ENCODE measurements at regions not wholly inside any gene's neighbourhood (a gene's known extent, or its start where the extent isn't known, plus 50 kb on each side); places are given as distances from the start of the nearest gene placed in this dataset.

- H3K4me1 Mint-ChIP-seq, result peaks cover 7% of the 10 kb centered on the region
- H3K4me3 Mint-ChIP-seq, result no peak overlapping the region
- no peaks in the 10 kb centered on the region for H3K27me3 Mint-ChIP-seq
- Histone ChIP-seq H3K9me3 (ENCODE audit: control extremely low read depth in 1 of 3, control insufficient read depth in 2 of 3, insufficient read depth in 1 of 3, low read length in 2 of 3) (no peaks in the 10 kb centered on the region), H3K4me1 (ENCODE audit: control insufficient read depth in 2 of 2, insufficient read depth in 2 of 2, low read length in 2 of 2) (peaks cover 5 to 8% of the 10 kb centered on the region in 2 donors), H3K36me3 (replicated peaks in 1 of 2; ENCODE audit: control extremely low read depth in 1 of 2, control insufficient read depth in 1 of 2, extremely low read depth in 1 of 2, insufficient read depth in 2 of 2, low read length in 1 of 2) (no peaks in the 10 kb centered on the region), H3K27ac (ENCODE audit: low read length in 2 of 2) (no peak overlapping the region), H3K9ac (ENCODE audit: low read length) (no peak overlapping the region), H3K4me3 (ENCODE audit: control extremely low read depth in 1 of 5, extremely low read depth in 1 of 5, insufficient read depth in 1 of 5, low read depth in 2 of 5, low read length in 4 of 5) (no peak overlapping the region), H2AFZ (ENCODE audit: insufficient read depth, low read depth, low read length, poor library complexity, severe bottlenecking) (peak overlapping the region; percentile 42), H4K20me1 (ENCODE audit: control insufficient read depth, insufficient read depth, low read length, poor library complexity, severe bottlenecking) (no peaks in the 10 kb centered on the region), H3K27me3 (replicated peaks in 1 of 4; ENCODE audit: control extremely low read depth in 1 of 4, control insufficient read depth in 3 of 4, insufficient read depth in 4 of 4, low read length in 3 of 4) (no peaks in the 10 kb centered on the region), H3K4me2 (replicated peaks; ENCODE audit: low read depth, low read length, poor library complexity, severe bottlenecking) (no peak overlapping the region), H3K79me2 (ENCODE audit: control insufficient read depth, insufficient read depth, low read length) (no peaks in the 10 kb centered on the region)
- no peak for TF ChIP-seq EZH2 (IDR thresholded peaks at IDR 0.05; ENCODE audit: borderline replicate concordance, insufficient read depth, low read depth, low read length, poor library complexity, severe bottlenecking)
- TF ChIP-seq, protein P1, sequence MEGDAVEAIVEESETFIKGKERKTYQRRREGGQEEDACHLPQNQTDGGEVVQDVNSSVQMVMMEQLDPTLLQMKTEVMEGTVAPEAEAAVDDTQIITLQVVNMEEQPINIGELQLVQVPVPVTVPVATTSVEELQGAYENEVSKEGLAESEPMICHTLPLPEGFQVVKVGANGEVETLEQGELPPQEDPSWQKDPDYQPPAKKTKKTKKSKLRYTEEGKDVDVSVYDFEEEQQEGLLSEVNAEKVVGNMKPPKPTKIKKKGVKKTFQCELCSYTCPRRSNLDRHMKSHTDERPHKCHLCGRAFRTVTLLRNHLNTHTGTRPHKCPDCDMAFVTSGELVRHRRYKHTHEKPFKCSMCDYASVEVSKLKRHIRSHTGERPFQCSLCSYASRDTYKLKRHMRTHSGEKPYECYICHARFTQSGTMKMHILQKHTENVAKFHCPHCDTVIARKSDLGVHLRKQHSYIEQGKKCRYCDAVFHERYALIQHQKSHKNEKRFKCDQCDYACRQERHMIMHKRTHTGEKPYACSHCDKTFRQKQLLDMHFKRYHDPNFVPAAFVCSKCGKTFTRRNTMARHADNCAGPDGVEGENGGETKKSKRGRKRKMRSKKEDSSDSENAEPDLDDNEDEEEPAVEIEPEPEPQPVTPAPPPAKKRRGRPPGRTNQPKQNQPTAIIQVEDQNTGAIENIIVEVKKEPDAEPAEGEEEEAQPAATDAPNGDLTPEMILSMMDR (IDR thresholded peaks at IDR 0.05), result no peak
- intact Hi-C loops (cut with micrococcal nuclease), result no loop called here
- WGBS (ENCODE audit: insufficient coverage), result no CpG with 5 or more reads among the region's 2 CpGs
- DNase-seq, result no peak
- POLR2A ChIA-PET, result no interaction called here
- H3K27ac Mint-ChIP-seq, result peak overlapping the region; percentile 23
- CTCF ChIA-PET, result no interaction called here
- ATAC-seq (ENCODE audit: low read depth), result no peak
- peaks cover 4% of the 10 kb centered on the region for H3K9me3 Mint-ChIP-seq (ENCODE audit: insufficient read depth)
Measured at GRCh38 chr9:20015427-20015931, 226.6 kb upstream of the SLC24A2 start.

DNA sequence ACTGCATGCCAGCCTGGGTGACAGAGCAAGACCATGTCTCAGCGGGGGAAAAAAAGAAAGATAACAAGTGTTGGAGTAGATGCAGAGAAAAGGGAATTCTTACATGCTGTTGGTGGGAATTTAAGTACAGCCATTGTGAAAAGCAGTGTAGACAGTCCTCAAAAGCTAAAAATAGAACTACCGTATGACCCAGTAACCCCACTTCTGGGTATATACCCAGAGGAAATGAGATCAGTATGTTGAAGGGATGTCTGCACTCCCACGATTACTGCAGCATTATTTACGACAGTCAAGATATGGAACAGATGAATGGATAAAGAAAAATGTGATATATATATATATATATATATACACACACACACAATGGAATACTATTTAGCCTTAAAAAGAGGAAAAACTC, 225.3 kb upstream of the SLC24A2 start:
- H3K79me2 ChIP-seq (ENCODE audit: control insufficient read depth, insufficient read depth, low read length), result no peaks in the 10 kb centered on the region
- DNase-seq (no peak), ATAC-seq (ENCODE audit: low read depth) (no peak)
- intact Hi-C loops (cut with micrococcal nuclease), result no loop called here
- 100% methylated on average over 1 of the region's 4 CpGs for WGBS (ENCODE audit: insufficient coverage)
- no peak for TF ChIP-seq EZH2 (IDR thresholded peaks at IDR 0.05; ENCODE audit: borderline replicate concordance, insufficient read depth, low read depth, low read length, poor library complexity, severe bottlenecking)
- TF ChIP-seq, protein P1 (IDR thresholded peaks at IDR 0.05), result no peak
- Mint-ChIP-seq H3K9me3 (ENCODE audit: insufficient read depth) (peaks cover 4% of the 10 kb centered on the region), H3K27ac (no peak overlapping the region), H3K4me1 (peaks cover 7% of the 10 kb centered on the region), H3K4me3 (no peak overlapping the region), H3K27me3 (no peaks in the 10 kb centered on the region)
- POLR2A ChIA-PET, result no interaction called here
- no peaks in the 10 kb centered on the region for H4K20me1 ChIP-seq (ENCODE audit: control insufficient read depth, insufficient read depth, low read length, poor library complexity, severe bottlenecking)
- H2AFZ ChIP-seq (ENCODE audit: insufficient read depth, low read depth, low read length, poor library complexity, severe bottlenecking), result no peak overlapping the region
- no peak overlapping the region for H3K27ac ChIP-seq (ENCODE audit: low read length in 2 of 2)
- no peaks in the 10 kb centered on the region for H3K27me3 ChIP-seq (replicated peaks in 1 of 4; ENCODE audit: control extremely low read depth in 1 of 4, control insufficient read depth in 3 of 4, insufficient read depth in 4 of 4, low read length in 3 of 4)
- H3K36me3 ChIP-seq (replicated peaks in 1 of 2; ENCODE audit: control extremely low read depth in 1 of 2, control insufficient read depth in 1 of 2, extremely low read depth in 1 of 2, insufficient read depth in 2 of 2, low read length in 1 of 2), result no peaks in the 10 kb centered on the region
- H3K4me2 ChIP-seq (replicated peaks; ENCODE audit: low read depth, low read length, poor library complexity, severe bottlenecking), result no peak overlapping the region
- H3K4me1 ChIP-seq (ENCODE audit: control insufficient read depth in 2 of 2, insufficient read depth in 2 of 2, low read length in 2 of 2), result peaks cover 5 to 8% of the 10 kb centered on the region in 2 donors
- CTCF ChIA-PET, result no interaction called here
- peaks cover 0 to 3% (median 0%) of the 10 kb centered on the region in 3 donors for H3K9me3 ChIP-seq (ENCODE audit: control extremely low read depth in 1 of 3, control insufficient read depth in 2 of 3, insufficient read depth in 1 of 3, low read length in 2 of 3)
- no peak overlapping the region for H3K9ac ChIP-seq (ENCODE audit: low read length)
- no peak overlapping the region for H3K4me3 ChIP-seq (ENCODE audit: control extremely low read depth in 1 of 5, extremely low read depth in 1 of 5, insufficient read depth in 1 of 5, low read depth in 2 of 5, low read length in 4 of 5)

All from B cell (primary cell).